GM12891 (cell line): ENCODE measurements at regions not wholly inside any gene's neighbourhood (a gene's known extent, or its start where the extent isn't known, plus 50 kb on each side); places are given as distances from the start of the nearest gene placed in this dataset.

Source experiments
- PAX5 ChIP-seq: IDR thresholded peaks from 2 replicates; pipeline ENCODE4 v1.6.1; 2011; ENCODE audit warnings: low read length, moderate library complexity, mild to moderate bottlenecking; ENCODE audit not compliant: insufficient read depth, severe bottlenecking
- POLR2A ChIP-seq: IDR thresholded peaks from 2 replicates; pipeline ENCODE4 v1.6.1; 2011; ENCODE audit warnings: low read depth, low read length, control low read depth
- POLR2AphosphoS5 ChIP-seq: IDR thresholded peaks from 2 replicates; pipeline ENCODE4 v1.6.1; 2011; ENCODE audit warnings: low read depth, low read length, control low read depth
- SPI1 ChIP-seq: IDR thresholded peaks from 2 replicates; pipeline ENCODE4 v1.6.1; 2011; ENCODE audit warnings: low read depth, low read length, control low read depth
- TAF1 ChIP-seq: IDR thresholded peaks from 2 replicates; pipeline ENCODE4 v1.6.1; 2011; ENCODE audit warnings: low read depth, low read length, control low read depth

DNA sequence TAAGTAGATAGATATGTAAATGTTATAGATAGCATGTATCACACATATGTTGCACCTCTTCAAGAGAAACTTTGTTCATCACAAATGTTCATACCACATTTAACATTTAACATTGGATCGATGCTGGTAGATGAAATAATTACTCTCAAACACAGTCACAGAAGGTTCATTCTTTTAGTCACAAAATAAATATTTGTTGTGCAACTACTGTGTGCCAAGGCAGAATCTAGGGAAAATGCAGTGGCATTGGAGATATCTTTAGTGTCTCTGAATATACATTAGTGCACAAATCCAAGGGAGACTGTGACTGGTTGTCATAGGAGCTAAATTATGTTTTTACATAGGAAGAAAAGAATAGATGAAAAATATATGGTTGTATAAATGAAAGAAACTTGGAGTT, 535.7 kb downstream of the BRINP3 start:
- TF ChIP-seq TAF1 (no peak), SPI1 (no peak), POLR2A (no peak), POLR2AphosphoS5 (no peak), PAX5 (no peak)
